CD4-positive, alpha-beta memory T cell (primary cell): ENCODE measurements at regions not wholly inside any gene's neighbourhood (a gene's known extent, or its start where the extent isn't known, plus 50 kb on each side); places are given as distances from the start of the nearest gene placed in this dataset.
"Not testable (repeated sequence)": the region's sequence is repeated elsewhere in the genome, so short reads cannot be mapped to it uniquely, and the experiment has no call there.

Experiments
- CTCF ChIA-PET: fragments of 350-600 bp; sonication (Branson Sonifier 250); formaldehyde crosslinking; loops from one replicate; lab custom pipeline; 2021; ENCODE audit warnings: inconsistent platforms; ENCODE audit not compliant: partially characterized antibody; lab: Charles Lee
- POLR2A ChIA-PET: fragments of 350-600 bp; sonication (Branson Sonifier 250); formaldehyde crosslinking; loops from one replicate; lab custom pipeline; 2021; ENCODE audit not compliant: partially characterized antibody; lab: Charles Lee
- DNase-seq, 5 donors: peaks; one replicate each; pipeline versions ENCODE4 v3.0.0 to v3.0.0-alpha.2; 2020 to 2022; ENCODE audit warnings: mixed read lengths in 1 of 5
- H3K27ac ChIP-seq: one replicate; pipeline ENCODE4 v1.7.0; 2013; ENCODE audit warnings: low read depth, low read length
- H3K27me3 ChIP-seq: 2 replicates; pipeline ENCODE4 v1.7.0; 2013; ENCODE audit warnings: mild to moderate bottlenecking, low read length, moderate library complexity; ENCODE audit not compliant: insufficient read depth
- H3K36me3 ChIP-seq: 2 replicates; pipeline ENCODE4 v1.7.0; 2013; ENCODE audit warnings: mild to moderate bottlenecking, low read length, moderate library complexity; ENCODE audit not compliant: insufficient read depth
- H3K4me1 ChIP-seq: 2 replicates; pipeline ENCODE4 v1.7.0; 2013; ENCODE audit warnings: mild to moderate bottlenecking, low read length, moderate library complexity; ENCODE audit not compliant: insufficient read depth
- H3K4me3 ChIP-seq, 2 donors: one replicate each; pipeline ENCODE4 v1.7.0; 2013; ENCODE audit warnings: low read length in 2 of 2, mild to moderate bottlenecking in 1 of 2
- H3K9me3 ChIP-seq, 2 donors: one replicate each; pipeline ENCODE4 v1.7.0; 2013; ENCODE audit warnings: low read length in 2 of 2, control low read depth in 1 of 2; ENCODE audit not compliant: control insufficient read depth in 1 of 2
- H3K27ac Mint-ChIP-seq, 7 donors: one replicate each; pipeline ENCODE4 v1.8.0; 2020 to 2021; ENCODE audit warnings: mixed read lengths in 7 of 7, mild to moderate bottlenecking in 6 of 7, inconsistent platforms in 3 of 7, moderate library complexity in 3 of 7
- H3K27me3 Mint-ChIP-seq, 2 donors: one replicate each; pipeline ENCODE4 v1.8.0; 2020 to 2021; ENCODE audit warnings: mixed read lengths in 2 of 2
- H3K36me3 Mint-ChIP-seq, 2 donors: one replicate each; pipeline ENCODE4 v1.8.0; 2020 to 2021; ENCODE audit warnings: mixed read lengths in 2 of 2, inconsistent platforms in 1 of 2, mild to moderate bottlenecking in 1 of 2
- H3K4me1 Mint-ChIP-seq, 4 donors: one replicate each; pipeline ENCODE4 v1.8.0; 2020 to 2021; ENCODE audit warnings: mixed read lengths in 4 of 4, mild to moderate bottlenecking in 1 of 4
- H3K4me3 Mint-ChIP-seq, 8 donors: one replicate each; pipeline ENCODE4 v1.8.0; 2020 to 2021; ENCODE audit warnings: mixed read lengths in 8 of 8, mild to moderate bottlenecking in 7 of 8, moderate library complexity in 6 of 8, inconsistent platforms in 3 of 8
- H3K9me3 Mint-ChIP-seq, 8 donors: one replicate each; pipeline ENCODE4 v1.8.0; 2020 to 2021; ENCODE audit warnings: mixed read lengths in 8 of 8, mild to moderate bottlenecking in 5 of 8, inconsistent platforms in 3 of 8, moderate library complexity in 1 of 8
- intact Hi-C: fragments of 100-400 bp; cut with micrococcal nuclease; formaldehyde crosslinking; loops from one replicate; pipeline ENCODE4 v1.15.1; 2023

GRCh38 chrY:7588176-7588575 lies 676.6 kb upstream of the AMELY start:
- H3K4me3 ChIP-seq, H3K36me3 Mint-ChIP-seq, intact Hi-C loops, H3K4me1 ChIP-seq, H3K27ac ChIP-seq, H3K4me3 Mint-ChIP-seq, H3K9me3 Mint-ChIP-seq, H3K27ac Mint-ChIP-seq, H3K27me3 ChIP-seq, H3K27me3 Mint-ChIP-seq, DNase-seq, H3K9me3 ChIP-seq, H3K4me1 Mint-ChIP-seq, CTCF ChIA-PET, POLR2A ChIA-PET, H3K36me3 ChIP-seq: not testable (repeated sequence)

GRCh38 chrY:7562541-7562940 lies 651.0 kb upstream of the AMELY start:
- no peak overlapping the region for H3K27ac Mint-ChIP-seq
- intact Hi-C loops, result no loop called here
- no peaks in the 10 kb centered on the region for H3K27me3 ChIP-seq
- H3K4me3 Mint-ChIP-seq, result no peak overlapping the region
- H3K4me1 Mint-ChIP-seq, result no peaks in the 10 kb centered on the region
- ChIA-PET CTCF (no interaction called here), POLR2A (no interaction called here)
- no peaks in the 10 kb centered on the region for H3K36me3 Mint-ChIP-seq
- peaks cover 0 to 1% of the 10 kb centered on the region in 2 donors for H3K27me3 Mint-ChIP-seq
- no peaks in the 10 kb centered on the region for H3K9me3 ChIP-seq
- H3K27ac ChIP-seq, result no peak overlapping the region
- no peak for DNase-seq
- no peak overlapping the region for H3K4me3 ChIP-seq
- H3K36me3 ChIP-seq, result no peaks in the 10 kb centered on the region
- H3K9me3 Mint-ChIP-seq, result peaks cover 0 to 3% (median 0%) of the 10 kb centered on the region in 8 donors
- H3K4me1 ChIP-seq, result no peaks in the 10 kb centered on the region

GRCh38 chrY:7557675-7558074 lies 646.1 kb upstream of the AMELY start:
- H3K27me3 ChIP-seq, result no peaks in the 10 kb centered on the region
- ChIA-PET CTCF (no interaction called here), POLR2A (no interaction called here)
- no peak overlapping the region for H3K27ac ChIP-seq
- Mint-ChIP-seq H3K4me1 (no peaks in the 10 kb centered on the region), H3K4me3 (no peak overlapping the region), H3K36me3 (no peaks in the 10 kb centered on the region), H3K27ac (no peak overlapping the region), H3K27me3 (peaks cover 0 to 1% of the 10 kb centered on the region in 2 donors), H3K9me3 (peaks cover 0 to 3% (median 0%) of the 10 kb centered on the region in 8 donors)
- no peaks in the 10 kb centered on the region for H3K4me1 ChIP-seq
- H3K4me3 ChIP-seq, result no peak overlapping the region
- no peaks in the 10 kb centered on the region for H3K9me3 ChIP-seq
- H3K36me3 ChIP-seq, result no peaks in the 10 kb centered on the region
- DNase-seq, result no peak
- intact Hi-C loops, result no loop called here

- H3K9me3 Mint-ChIP-seq, result peaks cover 0 to 3% (median 0%) of the 10 kb centered on the region in 8 donors
- no peaks in the 10 kb centered on the region for H3K27me3 ChIP-seq
- H3K4me1 ChIP-seq, result no peaks in the 10 kb centered on the region
- H3K9me3 ChIP-seq, result no peaks in the 10 kb centered on the region
- no peaks in the 10 kb centered on the region for H3K4me1 Mint-ChIP-seq
- no peaks in the 10 kb centered on the region for H3K36me3 Mint-ChIP-seq
- DNase-seq, result no peak
- ChIA-PET POLR2A (no interaction called here), CTCF (no interaction called here)
- H3K36me3 ChIP-seq, result no peaks in the 10 kb centered on the region
- no peak overlapping the region for H3K27ac ChIP-seq
- no peak overlapping the region for H3K27ac Mint-ChIP-seq
- no peak overlapping the region for H3K4me3 ChIP-seq
- no peak overlapping the region for H3K4me3 Mint-ChIP-seq
- intact Hi-C loops, result no loop called here
- peaks cover 0 to 3% of the 10 kb centered on the region in 2 donors for H3K27me3 Mint-ChIP-seq
Observed at GRCh38 chrY:7555006-7555405, 643.5 kb upstream of the AMELY start.

- Mint-ChIP-seq H3K4me3 (no peak overlapping the region), H3K27ac (no peak overlapping the region), H3K4me1 (no peaks in the 10 kb centered on the region), H3K36me3 (no peaks in the 10 kb centered on the region), H3K9me3 (no peaks in the 10 kb centered on the region), H3K27me3 (peaks cover 1 to 2% of the 10 kb centered on the region in 2 donors)
- ChIA-PET POLR2A (no interaction called here), CTCF (no interaction called here)
- Histone ChIP-seq H3K4me3 (no peak overlapping the region), H3K27me3 (no peaks in the 10 kb centered on the region), H3K36me3 (no peaks in the 10 kb centered on the region), H3K4me1 (no peaks in the 10 kb centered on the region), H3K27ac (no peak overlapping the region), H3K9me3 (no peaks in the 10 kb centered on the region)
- intact Hi-C loops, result no loop called here
- DNase-seq, result no peak
Observed at GRCh38 chrY:7545060-7545459, 633.5 kb upstream of the AMELY start.

DNA sequence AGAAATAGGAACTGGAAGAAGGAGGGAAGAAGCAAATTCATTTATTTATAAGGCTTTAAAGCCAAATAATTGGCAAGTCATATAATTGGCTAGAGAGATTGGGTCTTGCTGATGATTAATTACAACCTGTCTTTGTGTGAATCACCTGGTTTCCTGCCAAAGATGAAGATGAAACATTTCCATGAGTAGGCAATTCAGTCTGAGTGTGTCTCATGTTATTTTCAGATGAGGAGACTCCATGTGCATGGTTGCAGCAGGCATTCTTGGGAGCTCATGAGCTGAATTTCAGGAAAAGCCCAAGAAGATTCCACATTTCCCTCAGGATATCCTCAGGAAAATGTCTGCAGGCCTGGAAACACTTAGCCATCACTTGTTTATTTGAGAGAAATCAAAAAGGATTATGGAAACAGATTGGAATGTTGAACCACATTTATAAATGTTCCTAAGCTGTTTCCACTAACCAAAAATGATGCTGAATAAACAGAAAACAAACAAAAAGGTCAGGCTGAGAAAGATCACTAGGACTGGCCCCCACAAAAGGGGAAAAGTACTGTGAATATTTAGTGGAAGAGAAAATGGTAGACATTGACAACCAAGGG lies 632.7 kb upstream of the AMELY start:
- intact Hi-C loops, result no loop called here
- CTCF ChIA-PET, result no interaction called here
- H3K4me1 ChIP-seq, result no peaks in the 10 kb centered on the region
- H3K4me1 Mint-ChIP-seq, result no peaks in the 10 kb centered on the region
- H3K4me3 ChIP-seq, result no peak overlapping the region
- no peak overlapping the region for H3K4me3 Mint-ChIP-seq
- no peaks in the 10 kb centered on the region for H3K9me3 Mint-ChIP-seq
- H3K27me3 ChIP-seq, result no peaks in the 10 kb centered on the region
- POLR2A ChIA-PET, result no interaction called here
- H3K27ac ChIP-seq, result no peak overlapping the region
- H3K27ac Mint-ChIP-seq, result no peak overlapping the region
- no peaks in the 10 kb centered on the region for H3K36me3 Mint-ChIP-seq
- DNase-seq, result no peak
- no peaks in the 10 kb centered on the region for H3K9me3 ChIP-seq
- no peaks in the 10 kb centered on the region for H3K36me3 ChIP-seq
- peaks cover 1 to 2% of the 10 kb centered on the region in 2 donors for H3K27me3 Mint-ChIP-seq

DNA sequence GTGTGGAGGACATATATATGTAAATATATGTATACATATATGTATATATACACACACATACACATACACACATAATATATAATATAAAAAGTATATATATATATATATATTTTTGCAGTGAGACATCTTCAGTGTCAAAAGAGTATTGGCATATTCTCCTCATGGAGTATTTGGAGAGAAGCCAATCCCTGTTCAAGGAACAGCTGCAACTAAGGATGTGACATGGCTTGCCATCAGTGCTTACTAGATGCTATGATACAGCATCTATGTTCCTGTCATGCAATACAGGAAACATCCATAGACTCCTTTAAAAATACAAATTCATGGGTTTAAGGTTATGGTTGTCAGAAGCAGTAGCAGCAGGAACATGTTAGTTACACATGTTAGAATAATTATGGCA lies 632.0 kb upstream of the AMELY start:
- H3K9me3 ChIP-seq, result no peaks in the 10 kb centered on the region
- H3K27me3 Mint-ChIP-seq, result peaks cover 2 to 3% of the 10 kb centered on the region in 2 donors
- H3K4me1 ChIP-seq, result no peaks in the 10 kb centered on the region
- H3K27ac ChIP-seq, result no peak overlapping the region
- H3K4me1 Mint-ChIP-seq, result no peaks in the 10 kb centered on the region
- no peaks in the 10 kb centered on the region for H3K36me3 ChIP-seq
- no peak for DNase-seq
- no peak overlapping the region for H3K4me3 Mint-ChIP-seq
- H3K27me3 ChIP-seq, result no peaks in the 10 kb centered on the region
- no peaks in the 10 kb centered on the region for H3K36me3 Mint-ChIP-seq
- no peak overlapping the region for H3K27ac Mint-ChIP-seq
- intact Hi-C loops, result no loop called here
- POLR2A ChIA-PET, result no interaction called here
- H3K9me3 Mint-ChIP-seq, result no peaks in the 10 kb centered on the region
- no peak overlapping the region for H3K4me3 ChIP-seq
- CTCF ChIA-PET, result no interaction called here
